ENCODE measurements at regions not wholly inside any gene's neighbourhood (a gene's known extent, or its start where the extent isn't known, plus 50 kb on each side); places are given as distances from the start of the nearest gene placed in this dataset.
"Not testable (repeated sequence)": the region's sequence is repeated elsewhere in the genome, so short reads cannot be mapped to it uniquely, and the experiment has no call there.

GRCh38 chr7:131687296-131687695, 130.9 kb upstream of the PODXL start:
- Histone ChIP-seq H3K4me1 (peaks cover 0 to 4% (median 2%) of the 10 kb centered on the region in 4 donors), H3K9me3 (no peaks in the 10 kb centered on the region), H3K4me3 (no peak overlapping the region), H3K27me3 (peaks cover 0 to 55% of the 10 kb centered on the region in 2 donors), H3K36me3 (no peaks in the 10 kb centered on the region), H3K27ac (no peak overlapping the region)
- intact Hi-C loops (cut with DNase I; ENCODE audit: low total_unique reads) = loop anchor here (5.0 kb wide), 1 partner anchor 890 kb away; the partner anchor contains the start of gene PLXNA4
- no peak for TF ChIP-seq CTCF (IDR thresholded peaks at IDR 0.05)
- DNase-seq = no peak

- no peak for DNase-seq
- no peaks in the 10 kb centered on the region for H3K36me3 ChIP-seq
- H3K4me1 ChIP-seq = no peaks in the 10 kb centered on the region
- TF ChIP-seq CTCF (IDR thresholded peaks at IDR 0.05) = no peak
- H3K4me3 ChIP-seq = no peak overlapping the region
- H3K9me3 ChIP-seq = no peaks in the 10 kb centered on the region
- H3K27ac ChIP-seq = no peak overlapping the region
- peaks cover 0 to 50% of the 10 kb centered on the region in 2 donors for H3K27me3 ChIP-seq
- intact Hi-C loops (cut with DNase I; ENCODE audit: low total_unique reads) = loop anchor here (5.0 kb wide), 1 partner anchor 890 kb away; the partner anchor contains the start of gene PLXNA4
Observed at GRCh38 chr7:131686833-131687232, 130.4 kb upstream of the PODXL start.

DNA sequence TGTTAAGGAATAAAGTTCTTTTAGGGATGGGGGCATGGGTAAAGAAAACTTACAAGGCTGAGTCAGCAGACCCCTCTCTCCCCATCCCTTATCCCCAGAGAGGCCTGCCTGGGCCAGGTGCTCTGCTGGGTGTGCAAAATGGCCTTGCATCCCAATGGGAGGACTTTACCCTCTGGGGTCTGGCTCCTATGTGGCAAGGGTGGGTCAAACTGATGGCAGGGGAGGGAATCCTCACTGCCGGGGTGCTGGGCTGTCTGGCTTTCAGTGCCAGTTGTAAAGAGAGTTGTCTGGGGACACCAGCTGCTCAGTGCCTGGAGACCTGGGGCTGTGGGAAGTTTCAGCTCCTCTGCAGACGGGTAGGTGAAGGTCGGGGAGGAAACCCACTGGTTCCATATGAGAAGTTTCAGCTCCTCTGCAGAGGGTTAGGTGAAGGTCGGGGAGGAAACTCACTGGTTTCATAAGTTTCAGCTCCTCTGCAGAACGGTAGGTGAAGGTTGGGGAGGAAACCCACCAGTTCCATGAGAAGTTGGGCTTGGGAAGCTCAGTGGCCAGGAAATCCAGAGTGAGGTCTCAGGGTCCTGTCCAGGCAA, 127.2 kb upstream of the PODXL start:
- Histone ChIP-seq H3K27me3 (peaks cover 0 to 32% of the 10 kb centered on the region in 2 donors), H3K4me3 (no peak overlapping the region), H3K9me3 (no peaks in the 10 kb centered on the region), H3K27ac (no peak overlapping the region), H3K4me1 (no peaks in the 10 kb centered on the region), H3K36me3 (no peaks in the 10 kb centered on the region)
- DNase-seq = no peak
- TF ChIP-seq CTCF (IDR thresholded peaks at IDR 0.05) = no peak
- intact Hi-C loops (cut with DNase I; ENCODE audit: low total_unique reads) = no loop called here

GRCh38 chr7:131681961-131682360, 125.5 kb upstream of the PODXL start:
- TF ChIP-seq CTCF (IDR thresholded peaks at IDR 0.05) = no peak
- no peak overlapping the region for H3K27ac ChIP-seq
- no peaks in the 10 kb centered on the region for H3K9me3 ChIP-seq
- no peak for DNase-seq
- H3K36me3 ChIP-seq = no peaks in the 10 kb centered on the region
- no peaks in the 10 kb centered on the region for H3K4me1 ChIP-seq
- H3K27me3 ChIP-seq = peaks cover 0 to 19% of the 10 kb centered on the region in 2 donors
- intact Hi-C loops (cut with DNase I; ENCODE audit: low total_unique reads) = no loop called here
- H3K4me3 ChIP-seq = no peak overlapping the region

DNA sequence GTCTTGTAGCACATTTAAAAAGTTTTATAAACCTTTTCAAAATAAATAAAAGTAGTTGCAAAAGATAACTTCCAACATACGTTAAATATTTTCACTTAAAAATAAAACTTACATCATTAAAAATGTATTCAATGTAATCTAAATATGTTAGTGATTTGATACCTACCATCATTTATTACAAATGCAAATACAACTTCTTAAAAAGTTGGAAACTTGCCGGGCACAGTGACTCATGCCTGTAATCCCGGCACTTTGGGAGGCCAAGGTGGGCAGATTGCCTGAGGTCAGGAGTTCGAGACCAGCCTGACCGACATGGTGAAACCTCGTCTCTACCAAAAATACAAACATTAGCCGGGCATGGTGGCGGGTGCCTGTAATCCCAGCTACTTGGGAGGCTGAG, 122.6 kb upstream of the PODXL start:
- peaks cover 0 to 12% of the 10 kb centered on the region in 2 donors for H3K27me3 ChIP-seq
- H3K27ac ChIP-seq; H3K9me3 ChIP-seq; H3K36me3 ChIP-seq; H3K4me1 ChIP-seq; DNase-seq; H3K4me3 ChIP-seq; intact Hi-C loops (cut with DNase I; ENCODE audit: low total_unique reads): not testable (repeated sequence)

GRCh38 chr7:131676850-131677249, 120.4 kb upstream of the PODXL start:
- H3K36me3 ChIP-seq; H3K27me3 ChIP-seq; H3K27ac ChIP-seq; H3K4me3 ChIP-seq; DNase-seq; intact Hi-C loops (cut with DNase I; ENCODE audit: low total_unique reads); H3K9me3 ChIP-seq; H3K4me1 ChIP-seq: not testable (repeated sequence)

DNA sequence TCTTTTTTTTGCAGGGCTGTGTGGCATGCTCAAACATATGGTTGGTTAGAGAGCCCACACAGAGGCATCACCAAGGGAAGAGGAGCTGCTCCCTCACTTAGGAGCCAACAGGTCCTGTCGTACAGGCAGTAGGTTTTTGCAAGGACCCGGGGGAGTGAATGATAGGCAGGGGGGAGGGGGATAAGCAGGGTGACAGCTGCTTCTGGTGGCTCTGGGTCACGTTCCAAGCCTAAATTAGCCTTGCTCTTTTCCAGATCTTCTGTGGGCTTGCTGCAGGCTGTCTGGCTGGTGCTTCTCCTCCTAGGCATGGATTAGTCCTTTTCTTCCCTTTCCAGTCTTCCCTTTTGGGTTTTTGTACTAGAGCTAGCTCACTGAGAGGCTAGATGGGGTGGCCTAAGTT, 117.7 kb upstream of the PODXL start:
- no peak for DNase-seq
- no peak for TF ChIP-seq CTCF (IDR thresholded peaks at IDR 0.05)
- Histone ChIP-seq H3K9me3 (no peaks in the 10 kb centered on the region), H3K4me3 (no peak overlapping the region), H3K36me3 (no peaks in the 10 kb centered on the region), H3K27ac (no peak overlapping the region), H3K4me1 (no peaks in the 10 kb centered on the region), H3K27me3 (no peaks in the 10 kb centered on the region)
- intact Hi-C loops (cut with DNase I; ENCODE audit: low total_unique reads) = no loop called here
